ENCODE measurements at regions not wholly inside any gene's neighbourhood (a gene's known extent, or its start where the extent isn't known, plus 50 kb on each side); places are given as distances from the start of the nearest gene placed in this dataset.

GRCh38 chr2:19804639-19805260 lies 97.0 kb downstream of the TTC32 start:
- no peaks in the 10 kb centered on the region for H3K9me3 ChIP-seq
- DNase-seq, result no peak
- no peaks in the 10 kb centered on the region for H3K36me3 ChIP-seq
- WGBS, 3 donors, result 82 to 86% (median 85%) methylated on average over 3 of the region's 3 CpGs
- TF ChIP-seq CTCF (IDR thresholded peaks at IDR 0.05) (no peak), EP300 (IDR thresholded peaks at IDR 0.05) (no peak), POLR2A (IDR thresholded peaks at IDR 0.05) (no peak)
- H3K27ac ChIP-seq, result no peak overlapping the region
- no peak overlapping the region for H3K4me3 ChIP-seq
- no peaks in the 10 kb centered on the region for H3K4me1 ChIP-seq (ENCODE audit: insufficient read depth)
- H3K27me3 ChIP-seq, result no peaks in the 10 kb centered on the region
- intact Hi-C loops (cut with DNase I), result no loop called here

GRCh38 chr2:19802086-19802841 lies 99.5 kb downstream of the TTC32 start:
- H3K27ac ChIP-seq, result no peak overlapping the region
- TF ChIP-seq POLR2A (IDR thresholded peaks at IDR 0.05) (no peak), CTCF (IDR thresholded peaks at IDR 0.05) (no peak), EP300 (IDR thresholded peaks at IDR 0.05) (no peak)
- intact Hi-C loops (cut with DNase I), result no loop called here
- H3K36me3 ChIP-seq, result no peaks in the 10 kb centered on the region
- no peak for DNase-seq
- 48 to 74% (median 55%) methylated on average over 4 of the region's 4 CpGs for WGBS, 3 donors
- no peaks in the 10 kb centered on the region for H3K4me1 ChIP-seq (ENCODE audit: insufficient read depth)
- H3K27me3 ChIP-seq, result no peaks in the 10 kb centered on the region
- H3K9me3 ChIP-seq, result no peaks in the 10 kb centered on the region
- H3K4me3 ChIP-seq, result no peak overlapping the region

GRCh38 chr2:19801367-19802080 lies 100.3 kb downstream of the TTC32 start:
- no peaks in the 10 kb centered on the region for H3K9me3 ChIP-seq
- DNase-seq, result peak; percentile 25 to 72 (median 50)
- H3K4me3 ChIP-seq, result no peak overlapping the region
- no peaks in the 10 kb centered on the region for H3K27me3 ChIP-seq
- intact Hi-C loops (cut with DNase I), result no loop called here
- TF ChIP-seq CTCF (IDR thresholded peaks at IDR 0.05) (no peak), EP300 (IDR thresholded peaks at IDR 0.05) (no peak), POLR2A (IDR thresholded peaks at IDR 0.05) (no peak)
- H3K4me1 ChIP-seq (ENCODE audit: insufficient read depth), result no peaks in the 10 kb centered on the region
- 52 to 54% (median 54%) methylated on average over 15 of the region's 15 CpGs for WGBS, 3 donors
- no peaks in the 10 kb centered on the region for H3K36me3 ChIP-seq
- no peak overlapping the region for H3K27ac ChIP-seq

GRCh38 chr2:19800796-19801195 lies 101.0 kb downstream of the TTC32 start:
- Histone ChIP-seq H3K27me3 (no peaks in the 10 kb centered on the region), H3K36me3 (no peaks in the 10 kb centered on the region), H3K4me3 (no peak overlapping the region), H3K27ac (no peak overlapping the region), H3K4me1 (ENCODE audit: insufficient read depth) (no peaks in the 10 kb centered on the region), H3K9me3 (no peaks in the 10 kb centered on the region)
- 92 to 93% (median 93%) methylated on average over 5 of the region's 5 CpGs for WGBS, 3 donors
- DNase-seq, result no peak
- intact Hi-C loops (cut with DNase I), result no loop called here
- no peak for TF ChIP-seq EP300 (IDR thresholded peaks at IDR 0.05)
- no peak for TF ChIP-seq POLR2A (IDR thresholded peaks at IDR 0.05)
- TF ChIP-seq CTCF (IDR thresholded peaks at IDR 0.05), result no peak
